Activated naive CD4-positive, alpha-beta T cell treated with anti-CD3 and anti-CD28 coated beads, Interleukin-2, amount 50 U/mL, for 72 hours (primary cell): ENCODE measurements at regions not wholly inside any gene's neighbourhood (a gene's known extent, or its start where the extent isn't known, plus 50 kb on each side); places are given as distances from the start of the nearest gene placed in this dataset.

ENCODE experiments used
- ATAC-seq, 2 donors: fragments of 150-1000 bp; cut with Tn5 transposase; 2 replicates each; pipeline ENCODE4 v1.10.0; 2021; ENCODE audit warnings: mild to moderate bottlenecking in 2 of 2, moderate library complexity in 2 of 2
- DNase-seq, 2 donors: peaks; one replicate each; pipeline ENCODE4 v3.0.0; 2021 to 2022; ENCODE audit warnings: low spot score in 2 of 2
- H3K27ac Mint-ChIP-seq, 2 donors: one replicate each; pipeline ENCODE4 v1.8.0; 2022; ENCODE audit warnings: mild to moderate bottlenecking in 2 of 2, mixed read lengths in 2 of 2
- H3K36me3 Mint-ChIP-seq, 2 donors: one replicate each; pipeline ENCODE4 v1.8.0; 2022; ENCODE audit warnings: mixed read lengths in 2 of 2
- H3K9me3 Mint-ChIP-seq, 2 donors: one replicate each; pipeline ENCODE4 v1.8.0; 2022; ENCODE audit warnings: mixed read lengths in 2 of 2

DNA sequence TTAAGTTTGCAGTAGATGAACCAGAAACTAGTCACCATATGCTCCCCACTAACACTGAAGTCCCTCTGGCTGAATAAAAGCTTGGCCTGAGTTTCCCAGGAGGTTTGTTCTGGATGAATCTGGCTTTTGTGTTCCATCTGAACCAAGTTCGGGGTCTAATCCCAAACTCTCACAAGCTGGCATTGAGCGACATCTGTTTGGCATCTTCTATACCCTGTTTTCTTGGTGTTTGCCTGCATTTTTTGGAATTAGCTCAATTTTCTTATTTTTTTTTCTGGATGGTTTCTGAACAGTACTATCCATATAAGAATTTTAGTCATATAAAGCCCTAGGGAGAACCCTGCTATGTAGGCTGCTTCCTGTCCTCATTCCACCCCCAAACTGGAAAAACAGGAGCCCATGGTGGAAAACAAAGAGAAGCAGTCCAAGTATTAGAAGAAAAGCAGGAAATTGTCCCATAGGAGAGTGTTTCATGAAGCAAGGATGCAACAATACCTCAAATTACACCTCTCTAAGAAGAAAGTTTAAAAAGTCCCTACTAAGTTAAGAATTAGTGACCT lies 737.1 kb downstream of the DHX35 start:
- H3K36me3 Mint-ChIP-seq = no peaks in the 10 kb centered on the region
- DNase-seq (no peak), ATAC-seq (no peak)
- H3K27ac Mint-ChIP-seq = no peak overlapping the region
- H3K9me3 Mint-ChIP-seq = peaks cover 5 to 10% of the 10 kb centered on the region in 2 donors

- ATAC-seq = no peak
- H3K27ac Mint-ChIP-seq = no peak overlapping the region
- DNase-seq = no peak
Observed at GRCh38 chr20:39698752-39699151, 736.6 kb downstream of the DHX35 start.

DNA sequence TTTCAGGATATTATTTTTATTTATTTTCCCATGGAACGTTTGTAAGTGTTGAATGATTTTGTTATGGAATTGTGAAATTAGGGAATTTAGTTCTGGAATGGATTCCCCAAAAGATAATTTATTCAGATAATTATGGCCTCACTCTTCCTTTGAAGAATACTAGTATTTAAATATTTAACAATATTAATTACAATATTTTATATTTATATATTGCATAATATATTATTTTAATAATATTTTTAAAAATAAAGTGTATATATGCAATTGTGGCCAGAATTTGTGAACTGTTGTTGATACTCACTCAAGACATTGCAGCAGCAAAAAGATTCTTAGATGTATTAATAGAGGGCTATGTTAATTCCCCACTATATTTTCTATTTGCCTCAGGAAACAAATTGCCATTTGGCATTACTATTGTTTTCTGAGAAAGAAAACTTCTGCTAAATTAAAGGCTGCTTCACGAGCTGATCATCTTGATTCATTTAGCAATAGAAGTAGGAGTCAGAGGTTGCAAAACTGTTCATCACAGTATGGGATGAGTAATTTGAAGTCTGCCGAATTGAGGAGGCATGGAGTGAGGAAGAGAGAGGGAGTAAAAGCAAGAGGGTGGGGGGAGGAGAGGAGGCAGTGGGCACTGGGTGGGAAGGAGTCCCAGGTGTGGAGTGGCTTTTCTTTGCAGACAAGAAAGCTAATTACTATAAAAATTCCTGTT lies 729.2 kb downstream of the DHX35 start:
- H3K9me3 Mint-ChIP-seq = peaks cover 0 to 5% of the 10 kb centered on the region in 2 donors
- no peaks in the 10 kb centered on the region for H3K36me3 Mint-ChIP-seq
- ATAC-seq = no peak
- no peak for DNase-seq
- no peak overlapping the region for H3K27ac Mint-ChIP-seq

More at GRCh38 chr20:39698752-39699151, 736.6 kb downstream of the DHX35 start:
- H3K36me3 Mint-ChIP-seq = no peaks in the 10 kb centered on the region
- H3K9me3 Mint-ChIP-seq = peaks cover 5% of the 10 kb centered on the region in 2 donors

- ATAC-seq = no peak
Observed at GRCh38 chr20:39676857-39677391, 714.8 kb downstream of the DHX35 start.

DNA sequence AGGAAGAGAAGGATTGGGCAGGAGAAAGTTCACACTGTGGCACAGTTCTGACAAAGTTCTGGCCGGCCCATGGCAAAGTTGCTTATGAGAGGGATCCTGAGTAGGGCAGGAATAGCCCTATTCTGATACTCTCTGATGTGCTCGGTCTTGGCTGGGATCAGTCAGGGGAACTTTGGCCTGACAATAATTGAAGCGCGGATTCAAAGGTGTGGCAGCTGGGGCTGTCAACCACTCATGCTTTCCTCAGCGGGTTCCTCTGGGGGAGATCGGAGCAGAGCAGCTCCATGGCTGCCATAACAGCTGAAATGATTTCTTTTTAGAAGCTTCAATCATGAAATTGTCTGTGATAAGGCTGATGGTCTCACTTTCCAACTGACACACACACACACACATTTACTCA lies 714.1 kb downstream of the DHX35 start:
- ATAC-seq (no peak), DNase-seq (no peak)
- Mint-ChIP-seq H3K36me3 (no peaks in the 10 kb centered on the region), H3K9me3 (peaks cover 0 to 12% of the 10 kb centered on the region in 2 donors), H3K27ac (no peak overlapping the region)

More at GRCh38 chr20:39676857-39677391, 714.8 kb downstream of the DHX35 start:
- no peak overlapping the region for H3K27ac Mint-ChIP-seq
- H3K36me3 Mint-ChIP-seq = no peaks in the 10 kb centered on the region
- peaks cover 0 to 12% of the 10 kb centered on the region in 2 donors for H3K9me3 Mint-ChIP-seq
- DNase-seq = no peak

GRCh38 chr20:39674842-39675241 lies 712.7 kb downstream of the DHX35 start:
- DNase-seq = no peak
- H3K36me3 Mint-ChIP-seq = no peaks in the 10 kb centered on the region
- no peak overlapping the region for H3K27ac Mint-ChIP-seq
- no peak for ATAC-seq
- peaks cover 0 to 12% of the 10 kb centered on the region in 2 donors for H3K9me3 Mint-ChIP-seq

DNA sequence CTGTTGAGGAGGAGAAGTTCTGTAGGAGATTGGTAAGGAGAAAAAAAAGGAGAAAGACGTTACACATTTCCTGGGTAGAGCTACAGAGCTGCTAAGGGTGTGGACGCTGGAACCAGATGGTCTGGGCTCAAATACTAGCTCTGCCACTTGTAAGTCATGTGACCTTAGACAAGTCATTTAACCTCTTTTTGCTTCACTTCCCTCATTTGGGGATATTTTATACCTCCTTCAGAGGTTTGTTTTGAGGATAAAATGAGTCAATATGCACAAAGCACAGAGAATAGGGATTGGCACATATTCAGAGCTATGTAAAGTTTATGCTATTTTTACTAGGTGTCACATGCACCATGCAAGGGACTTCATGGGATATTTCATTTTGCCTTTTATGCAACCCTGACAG lies 708.8 kb downstream of the DHX35 start:
- ATAC-seq = no peak

DNA sequence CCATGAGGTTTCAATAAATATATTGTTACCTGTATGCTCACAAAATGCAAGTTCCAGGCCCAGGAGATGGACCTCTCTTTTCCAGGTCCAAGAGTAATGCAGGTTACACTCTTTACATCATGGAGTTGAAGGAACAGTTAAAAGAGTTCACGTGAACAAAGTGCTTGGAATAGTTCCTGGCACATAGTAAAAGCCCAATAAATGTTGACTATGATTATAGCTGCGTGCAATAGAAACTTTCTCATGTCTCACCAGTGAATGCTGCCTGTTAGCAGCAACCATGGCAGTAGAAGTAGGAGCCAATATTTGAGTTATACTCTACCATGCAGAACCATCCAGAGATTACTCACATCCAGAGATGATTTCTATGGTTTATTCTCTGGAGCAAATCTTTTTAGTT lies 707.5 kb downstream of the DHX35 start:
- Mint-ChIP-seq H3K27ac (no peak overlapping the region), H3K36me3 (no peaks in the 10 kb centered on the region), H3K9me3 (peaks cover 0 to 4% of the 10 kb centered on the region in 2 donors)
- DNase-seq (no peak), ATAC-seq (no peak)

More for the DNA sequence above, 708.8 kb downstream of the DHX35 start:
- Mint-ChIP-seq H3K27ac (no peak overlapping the region), H3K9me3 (peaks cover 0 to 4% of the 10 kb centered on the region in 2 donors), H3K36me3 (no peaks in the 10 kb centered on the region)
- DNase-seq = no peak

- H3K9me3 Mint-ChIP-seq = peaks cover 0 to 4% of the 10 kb centered on the region in 2 donors
- ATAC-seq (no peak), DNase-seq (no peak)
- no peaks in the 10 kb centered on the region for H3K36me3 Mint-ChIP-seq
- H3K27ac Mint-ChIP-seq = no peak overlapping the region
Observed at GRCh38 chr20:39668038-39668437, 705.9 kb downstream of the DHX35 start.

GRCh38 chr20:39661833-39662232 lies 699.7 kb downstream of the DHX35 start:
- no peak overlapping the region for H3K27ac Mint-ChIP-seq
- H3K9me3 Mint-ChIP-seq = peaks cover 11 to 15% of the 10 kb centered on the region in 2 donors
- no peaks in the 10 kb centered on the region for H3K36me3 Mint-ChIP-seq
- DNase-seq (no peak), ATAC-seq (no peak)

- no peak overlapping the region for H3K27ac Mint-ChIP-seq
- peaks cover 7 to 15% of the 10 kb centered on the region in 2 donors for H3K9me3 Mint-ChIP-seq
- H3K36me3 Mint-ChIP-seq = no peaks in the 10 kb centered on the region
- ATAC-seq (no peak), DNase-seq (no peak)
Observed at GRCh38 chr20:39660965-39661364, 698.8 kb downstream of the DHX35 start.

DNA sequence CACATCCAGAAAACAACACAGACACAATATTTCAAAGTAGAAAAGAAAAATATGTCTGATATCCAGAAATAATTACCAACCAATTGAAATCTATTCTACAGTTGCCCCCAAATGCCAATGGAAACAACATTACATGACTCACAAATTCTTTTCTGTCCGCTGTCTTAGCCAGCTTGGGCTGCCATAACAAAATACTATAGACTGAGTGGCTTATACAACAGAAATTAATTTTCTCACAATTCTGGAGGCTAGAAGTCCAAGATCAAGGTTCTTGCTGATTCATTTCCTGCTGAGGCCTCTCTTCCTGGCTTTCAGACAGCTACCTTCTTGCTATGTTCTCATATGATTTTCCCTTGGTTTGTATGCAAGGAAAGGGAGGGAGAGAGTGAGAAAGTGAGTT lies 698.1 kb downstream of the DHX35 start:
- no peak for DNase-seq
- H3K36me3 Mint-ChIP-seq = no peaks in the 10 kb centered on the region
- no peak overlapping the region for H3K27ac Mint-ChIP-seq
- ATAC-seq = no peak
- H3K9me3 Mint-ChIP-seq = peaks cover 7 to 15% of the 10 kb centered on the region in 2 donors

DNA sequence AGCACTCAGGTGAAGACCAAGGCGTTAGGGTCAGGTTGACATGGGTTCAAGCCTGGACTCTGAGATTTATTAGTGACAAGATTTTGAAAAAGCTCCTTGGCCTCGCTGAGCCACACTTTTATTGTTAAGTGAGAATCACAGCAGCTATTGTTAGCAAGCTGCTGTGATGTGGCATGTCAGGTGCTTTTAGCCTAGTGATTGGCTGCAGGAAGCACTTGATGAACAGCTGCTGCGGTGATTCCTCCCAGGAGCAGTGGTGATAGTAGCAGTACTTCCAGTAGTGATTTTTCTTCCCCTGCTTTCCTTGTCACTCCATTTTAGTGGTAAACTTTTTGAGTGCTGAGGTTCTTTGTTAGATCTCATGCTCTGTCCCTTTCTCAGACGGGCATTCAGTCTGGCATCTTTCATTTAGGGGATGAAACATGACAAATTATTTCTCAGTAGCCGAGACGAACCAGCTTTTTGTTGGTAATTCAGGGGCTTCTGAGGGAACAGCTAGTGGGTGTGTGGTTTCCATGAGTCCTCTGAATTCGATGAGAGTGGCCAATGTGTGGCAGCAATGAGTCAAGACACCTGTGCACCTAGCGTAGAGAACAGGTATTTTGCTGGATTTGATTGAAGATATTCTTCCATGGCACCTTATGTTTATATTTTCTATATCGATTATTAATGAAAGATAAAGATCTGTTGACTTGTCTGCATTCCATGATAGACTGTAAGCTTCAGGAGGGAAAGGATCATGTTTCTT lies 696.7 kb downstream of the DHX35 start:
- Mint-ChIP-seq H3K36me3 (no peaks in the 10 kb centered on the region), H3K9me3 (peaks cover 7 to 15% of the 10 kb centered on the region in 2 donors), H3K27ac (no peak overlapping the region)
- ATAC-seq (no peak), DNase-seq (no peak)

- peaks cover 5 to 6% of the 10 kb centered on the region in 2 donors for H3K9me3 Mint-ChIP-seq
- H3K27ac Mint-ChIP-seq = no peak overlapping the region
- peaks cover 0 to 4% of the 10 kb centered on the region in 2 donors for H3K36me3 Mint-ChIP-seq
- ATAC-seq = no peak
- DNase-seq = no peak
Observed at GRCh38 chr20:39654171-39654570, 692.0 kb downstream of the DHX35 start.

DNA sequence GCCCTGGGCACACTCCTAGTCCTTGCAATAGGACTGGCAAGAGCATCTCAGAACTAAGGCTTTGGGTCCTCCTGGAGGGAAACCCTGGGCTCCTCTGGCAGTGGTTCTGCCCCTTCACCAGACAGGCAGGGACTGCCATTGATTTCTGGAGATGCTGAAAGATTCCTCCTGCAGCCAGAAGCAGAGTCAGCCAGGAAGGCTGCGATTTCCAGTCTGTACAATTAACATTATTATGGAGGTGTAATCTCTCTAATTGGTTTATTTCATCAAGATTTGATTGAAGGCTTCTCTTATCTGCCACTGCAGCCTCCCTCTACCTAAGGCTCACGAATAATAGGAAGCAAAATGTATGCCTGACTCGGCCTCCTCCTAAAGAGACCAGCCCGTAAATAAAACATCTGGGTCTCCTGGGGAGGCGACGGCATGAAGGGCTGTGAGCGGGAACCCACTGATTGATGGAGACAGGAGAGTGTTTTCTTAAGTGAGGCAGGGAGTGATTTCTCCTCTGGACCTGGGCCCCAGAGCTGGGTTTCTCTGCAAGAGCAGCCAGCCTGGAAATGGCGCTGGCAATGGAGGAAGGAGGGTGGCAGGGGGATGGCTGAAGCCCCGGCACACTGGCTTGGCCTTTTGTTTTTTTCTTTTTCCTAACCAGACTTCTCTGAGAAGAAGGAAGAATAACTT lies 689.6 kb downstream of the DHX35 start:
- no peak for DNase-seq
- Mint-ChIP-seq H3K27ac (no peak overlapping the region), H3K9me3 (peaks cover 5 to 6% of the 10 kb centered on the region in 2 donors), H3K36me3 (peaks cover 0 to 4% of the 10 kb centered on the region in 2 donors)
- no peak for ATAC-seq

DNA sequence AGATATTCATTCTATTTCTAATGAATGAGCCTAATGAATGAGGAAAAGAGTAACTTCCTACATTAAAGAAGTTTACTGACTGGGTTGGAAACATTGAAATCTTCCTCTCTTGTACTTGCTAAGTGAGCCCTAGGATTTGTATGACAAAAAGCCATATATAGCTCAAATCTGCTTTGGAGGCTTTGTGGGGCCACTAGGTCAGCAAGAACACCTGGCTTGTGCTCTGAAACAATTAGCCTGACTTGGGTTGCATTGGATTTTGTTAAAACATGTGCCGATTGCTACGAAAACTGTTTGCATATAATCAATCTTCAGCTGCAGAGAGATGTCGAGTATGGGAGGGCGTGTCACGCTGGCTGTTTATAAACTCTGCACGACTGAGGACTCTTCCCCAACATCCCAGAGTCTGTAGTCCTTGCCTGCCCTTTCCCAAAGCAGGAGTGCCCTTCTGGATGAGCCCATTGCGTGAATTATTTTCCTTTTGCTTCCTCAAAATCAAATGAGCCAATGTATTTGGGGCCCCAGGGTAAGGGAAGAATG lies 684.8 kb downstream of the DHX35 start:
- Mint-ChIP-seq H3K36me3 (peaks cover 0 to 4% of the 10 kb centered on the region in 2 donors), H3K27ac (no peak overlapping the region), H3K9me3 (peaks cover 6 to 8% of the 10 kb centered on the region in 2 donors)
- no peak for DNase-seq
- ATAC-seq = no peak
